Osteocyte (in vitro differentiated cells): ENCODE measurements at regions not wholly inside any gene's neighbourhood (a gene's known extent, or its start where the extent isn't known, plus 50 kb on each side); places are given as distances from the start of the nearest gene placed in this dataset.

Experiments used
- DNase-seq: peaks from one replicate; pipeline ENCODE4 v3.0.0; 2021; ENCODE audit warnings: mixed read lengths; ENCODE audit not compliant: unreplicated experiment; ENCODE audit errors: extremely low spot score
- H3K27ac Mint-ChIP-seq: one replicate; pipeline ENCODE4 v1.8.0; 2021; ENCODE audit warnings: mild to moderate bottlenecking, mixed read lengths; ENCODE audit not compliant: unreplicated experiment
- H3K27me3 Mint-ChIP-seq: one replicate; pipeline ENCODE4 v1.8.0; 2021; ENCODE audit warnings: mixed read lengths; ENCODE audit not compliant: unreplicated experiment
- H3K36me3 Mint-ChIP-seq: one replicate; pipeline ENCODE4 v1.8.0; 2021; ENCODE audit warnings: mixed read lengths; ENCODE audit not compliant: unreplicated experiment
- H3K4me1 Mint-ChIP-seq: one replicate; pipeline ENCODE4 v1.8.0; 2021; ENCODE audit warnings: mixed read lengths; ENCODE audit not compliant: unreplicated experiment
- H3K4me3 Mint-ChIP-seq: one replicate; pipeline ENCODE4 v1.8.0; 2021; ENCODE audit warnings: mild to moderate bottlenecking, moderate library complexity, mixed read lengths; ENCODE audit not compliant: unreplicated experiment
- H3K9me3 Mint-ChIP-seq: one replicate; pipeline ENCODE4 v1.8.0; 2021; ENCODE audit warnings: mixed read lengths; ENCODE audit not compliant: unreplicated experiment
- CTCF ChIP-seq: fragments of 200-600 bp; sonication (generic); IDR thresholded peaks from 2 replicates; pipeline ENCODE4 v1.5.0; 2021; ENCODE audit warnings: antibody characterized with exemption, mild to moderate bottlenecking, moderate library complexity

GRCh38 chr11:104522123-104522522 is 358.2 kb upstream of the PDGFD start:
- no peaks in the 10 kb centered on the region for H3K4me1 Mint-ChIP-seq

GRCh38 chr11:104510169-104510568 is 346.2 kb upstream of the PDGFD start:
- no peak for TF ChIP-seq CTCF
- Mint-ChIP-seq H3K27ac (no peak overlapping the region), H3K9me3 (no peaks in the 10 kb centered on the region), H3K27me3 (no peaks in the 10 kb centered on the region), H3K4me3 (no peak overlapping the region), H3K4me1 (no peaks in the 10 kb centered on the region), H3K36me3 (no peaks in the 10 kb centered on the region)
- no peak for DNase-seq

More at GRCh38 chr11:104522123-104522522, 358.2 kb upstream of the PDGFD start:
- H3K27ac Mint-ChIP-seq: no peak overlapping the region
- DNase-seq: no peak
- no peak for TF ChIP-seq CTCF
- no peaks in the 10 kb centered on the region for H3K27me3 Mint-ChIP-seq
- no peaks in the 10 kb centered on the region for H3K9me3 Mint-ChIP-seq
- no peak overlapping the region for H3K4me3 Mint-ChIP-seq
- no peaks in the 10 kb centered on the region for H3K36me3 Mint-ChIP-seq

DNA sequence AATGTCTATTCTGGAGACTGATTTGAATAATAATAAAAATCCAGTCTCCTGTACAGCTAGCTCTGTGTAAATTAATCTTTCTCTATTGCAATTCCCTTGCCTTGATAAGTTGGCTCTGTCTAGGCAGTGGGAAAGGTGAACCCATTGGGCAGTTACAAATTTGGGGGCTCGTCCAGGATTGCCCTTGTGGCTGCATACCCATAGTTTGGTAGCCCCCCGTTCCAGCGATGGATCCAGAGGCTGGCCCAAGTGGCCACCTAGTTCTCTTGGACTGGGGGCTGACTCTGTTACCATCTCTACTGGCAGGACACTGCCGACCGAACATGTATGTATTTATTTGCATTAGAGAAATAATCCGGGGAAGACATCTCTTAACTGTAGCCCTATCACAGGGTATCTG is 326.2 kb upstream of the PDGFD start:
- H3K36me3 Mint-ChIP-seq: peaks cover 2% of the 10 kb centered on the region
- H3K4me3 Mint-ChIP-seq: no peak overlapping the region
- no peak for DNase-seq
- no peak overlapping the region for H3K27ac Mint-ChIP-seq
- TF ChIP-seq CTCF: no peak
- no peaks in the 10 kb centered on the region for H3K27me3 Mint-ChIP-seq
- peaks cover 12% of the 10 kb centered on the region for H3K9me3 Mint-ChIP-seq
- H3K4me1 Mint-ChIP-seq: peaks cover 3% of the 10 kb centered on the region

DNA sequence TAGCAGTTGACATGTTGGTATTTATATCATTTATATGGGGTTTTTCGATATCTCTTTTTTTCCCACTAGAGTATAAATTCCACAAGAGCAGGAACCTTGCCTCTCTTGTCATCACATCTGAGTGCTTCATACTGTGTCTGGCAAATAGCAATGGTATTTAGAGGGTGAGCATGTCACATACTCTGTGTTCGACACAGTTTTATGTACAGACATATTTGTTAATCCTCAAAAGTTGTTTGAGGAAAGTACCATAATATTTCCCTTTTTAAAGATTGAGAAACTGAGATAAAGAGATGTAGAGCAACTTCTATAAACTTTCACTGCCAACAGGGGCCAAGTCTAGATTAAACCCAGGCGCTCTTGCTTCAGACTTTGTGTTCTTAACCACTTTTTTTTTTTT is 324.6 kb upstream of the PDGFD start:
- no peak for TF ChIP-seq CTCF
- Mint-ChIP-seq H3K4me1 (peaks cover 3% of the 10 kb centered on the region), H3K4me3 (no peak overlapping the region), H3K27ac (no peak overlapping the region), H3K9me3 (peaks cover 12% of the 10 kb centered on the region), H3K36me3 (peaks cover 2% of the 10 kb centered on the region), H3K27me3 (no peaks in the 10 kb centered on the region)
- no peak for DNase-seq

DNA sequence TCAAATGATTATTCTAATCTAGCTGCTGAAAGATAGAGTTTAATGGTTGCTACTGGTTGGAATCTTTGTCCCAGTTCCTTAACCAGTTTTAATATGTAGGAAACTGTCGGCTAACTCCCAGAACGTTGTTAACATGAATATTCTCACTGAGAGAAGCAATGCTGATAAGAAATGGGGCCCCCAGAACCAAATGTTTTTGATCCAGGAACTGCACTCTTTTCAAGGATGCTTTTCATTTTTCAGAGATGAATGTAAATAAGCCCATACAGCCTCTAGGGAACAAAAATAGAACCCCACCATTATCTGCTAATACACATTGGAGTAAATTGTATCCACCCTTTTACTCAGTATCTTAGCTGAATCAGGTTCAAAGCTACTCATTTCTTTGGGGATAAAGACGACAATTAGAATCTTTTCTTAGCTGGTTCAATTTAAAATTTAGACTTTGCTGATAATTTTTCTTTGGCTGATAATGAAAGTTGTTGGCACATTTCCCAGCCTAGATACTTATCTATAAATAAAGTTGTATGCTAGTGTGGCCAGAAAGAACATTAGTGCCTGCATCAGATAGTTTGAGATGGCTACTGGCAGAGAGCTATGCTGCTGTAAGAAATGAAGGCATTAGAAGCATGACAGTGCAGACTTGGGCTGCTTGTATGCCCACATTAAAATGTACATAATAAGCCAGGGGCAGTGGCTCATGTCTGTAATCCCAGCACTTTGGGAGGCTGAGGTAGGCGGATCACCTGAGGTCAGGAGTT is 323.3 kb upstream of the PDGFD start:
- DNase-seq: no peak
- Mint-ChIP-seq H3K27me3 (no peaks in the 10 kb centered on the region), H3K9me3 (peaks cover 22% of the 10 kb centered on the region), H3K4me1 (peaks cover 3% of the 10 kb centered on the region), H3K4me3 (no peak overlapping the region), H3K36me3 (peaks cover 2% of the 10 kb centered on the region), H3K27ac (no peak overlapping the region)
- no peak for TF ChIP-seq CTCF
